ENCODE measurements at regions not wholly inside any gene's neighbourhood (a gene's known extent, or its start where the extent isn't known, plus 50 kb on each side); places are given as distances from the start of the nearest gene placed in this dataset.

GRCh38 chr3:139764069-139764905 lies 86.5 kb upstream of the NMNAT3 start:
- no peak for TF ChIP-seq CTCF (IDR thresholded peaks at IDR 0.05; ENCODE audit: insufficient read depth, low read length)
- TF ChIP-seq REST (IDR thresholded peaks at IDR 0.05; ENCODE audit: insufficient replicate concordance, low read depth) = no peak

All from HL-60 (cell line).